ENCODE measurements at regions not wholly inside any gene's neighbourhood (a gene's known extent, or its start where the extent isn't known, plus 50 kb on each side); places are given as distances from the start of the nearest gene placed in this dataset.

DNA sequence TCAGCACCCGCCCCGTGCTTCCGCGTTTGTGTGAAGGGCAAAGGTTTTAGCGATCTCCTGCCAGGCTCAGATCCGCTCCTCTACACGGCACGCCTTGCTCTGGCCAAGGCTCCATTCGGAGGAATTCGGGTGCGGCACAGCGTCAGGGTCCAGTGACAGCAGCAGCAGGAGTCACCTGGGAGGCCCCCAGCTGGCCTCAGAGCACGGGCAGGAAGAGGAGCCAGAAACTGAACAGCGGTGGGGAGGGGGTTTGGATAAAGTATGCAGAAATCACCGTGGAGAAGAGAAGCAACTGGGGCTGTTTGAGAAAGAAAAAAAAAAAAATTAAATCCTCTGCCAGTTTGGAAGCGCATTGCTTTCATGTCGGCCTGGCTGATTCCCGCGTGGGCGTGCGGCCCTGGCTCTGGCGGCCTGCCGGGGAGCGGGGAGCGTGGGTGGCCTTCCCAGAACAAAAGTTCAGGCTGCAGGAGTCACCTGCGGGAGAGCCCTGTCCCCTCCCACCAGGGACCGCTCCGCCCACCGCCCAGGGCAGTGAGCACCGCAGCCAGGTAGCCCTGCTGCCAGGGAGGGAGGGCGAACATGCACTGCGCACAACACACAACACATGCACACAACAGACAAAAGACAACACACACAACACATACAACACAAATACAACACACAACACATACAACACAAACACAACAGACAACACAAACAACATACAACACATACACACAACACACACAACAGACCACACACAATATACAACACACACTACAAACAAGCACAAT lies 107.6 kb downstream of the ETS2 start:
- DNase-seq (ENCODE audit: low read depth, low spot score), result no peak
- CTCF ChIA-PET, result no interaction called here
- Histone ChIP-seq H3K27ac (ENCODE audit: low read length) (no peak overlapping the region), H3K4me1 (ENCODE audit: control insufficient read depth, insufficient read depth, low read length) (no peaks in the 10 kb centered on the region), H3K4me3 (ENCODE audit: low read depth in 2 of 2, low read length in 2 of 2) (peak overlapping the region; percentile 15 to 38; a peak in 2 of 4 replicates), H3K9me3 (ENCODE audit: control insufficient read depth, insufficient read depth, low read depth, low read length) (no peaks in the 10 kb centered on the region), H3K36me3 (ENCODE audit: control insufficient read depth, insufficient read depth, low read length) (no peaks in the 10 kb centered on the region), H3K27me3 (ENCODE audit: control insufficient read depth, insufficient read depth, low read length) (no peaks in the 10 kb centered on the region)
- BruUV-seq (replicated peaks), result no TSS peak
- TF ChIP-seq POLR2AphosphoS5 (IDR thresholded peaks at IDR 0.05; ENCODE audit: low read depth, low read length), result no peak
- no peak for TF ChIP-seq SIN3A (IDR thresholded peaks at IDR 0.05; ENCODE audit: borderline replicate concordance, insufficient read depth, low read depth, low read length)
- POLR2A ChIA-PET, result no interaction called here
- intact Hi-C loops (cut with micrococcal nuclease; ENCODE audit: unreplicated experiment) (no loop called here), in situ Hi-C loops (cut with HindIII; ENCODE audit: low pct_unique_long_range_greater_than_20kb, low sequenced_read_pairs) (no loop called here)
- ATAC-seq, result peak; percentile 79

DNA sequence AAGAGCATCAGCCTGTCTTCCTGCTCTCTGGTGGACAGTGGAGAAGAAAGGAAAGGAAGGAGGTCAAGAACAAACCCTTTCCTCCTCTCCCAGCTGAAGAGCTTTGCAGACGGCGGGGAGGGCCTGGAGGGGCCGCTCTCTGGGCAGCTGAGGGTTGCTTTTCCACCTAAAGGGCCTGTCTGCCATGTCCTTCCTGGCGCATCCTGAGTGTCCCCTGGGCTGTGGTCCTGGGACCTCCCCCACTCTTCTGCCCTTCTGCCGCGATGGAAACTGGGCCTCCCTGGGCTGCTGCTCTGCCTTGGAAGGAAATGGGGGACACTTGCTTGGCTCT lies 107.0 kb downstream of the ETS2 start:
- Histone ChIP-seq H3K4me3 (ENCODE audit: low read depth in 2 of 2, low read length in 2 of 2) (peak overlapping the region; percentile 15 to 38; a peak in 1 of 4 replicates), H3K27me3 (ENCODE audit: control insufficient read depth, insufficient read depth, low read length) (no peaks in the 10 kb centered on the region), H3K9me3 (ENCODE audit: control insufficient read depth, insufficient read depth, low read depth, low read length) (no peaks in the 10 kb centered on the region), H3K27ac (ENCODE audit: low read length) (no peak overlapping the region), H3K4me1 (ENCODE audit: control insufficient read depth, insufficient read depth, low read length) (no peaks in the 10 kb centered on the region), H3K36me3 (ENCODE audit: control insufficient read depth, insufficient read depth, low read length) (no peaks in the 10 kb centered on the region)
- ATAC-seq, result peak; percentile 56
- TF ChIP-seq, protein P1, sequence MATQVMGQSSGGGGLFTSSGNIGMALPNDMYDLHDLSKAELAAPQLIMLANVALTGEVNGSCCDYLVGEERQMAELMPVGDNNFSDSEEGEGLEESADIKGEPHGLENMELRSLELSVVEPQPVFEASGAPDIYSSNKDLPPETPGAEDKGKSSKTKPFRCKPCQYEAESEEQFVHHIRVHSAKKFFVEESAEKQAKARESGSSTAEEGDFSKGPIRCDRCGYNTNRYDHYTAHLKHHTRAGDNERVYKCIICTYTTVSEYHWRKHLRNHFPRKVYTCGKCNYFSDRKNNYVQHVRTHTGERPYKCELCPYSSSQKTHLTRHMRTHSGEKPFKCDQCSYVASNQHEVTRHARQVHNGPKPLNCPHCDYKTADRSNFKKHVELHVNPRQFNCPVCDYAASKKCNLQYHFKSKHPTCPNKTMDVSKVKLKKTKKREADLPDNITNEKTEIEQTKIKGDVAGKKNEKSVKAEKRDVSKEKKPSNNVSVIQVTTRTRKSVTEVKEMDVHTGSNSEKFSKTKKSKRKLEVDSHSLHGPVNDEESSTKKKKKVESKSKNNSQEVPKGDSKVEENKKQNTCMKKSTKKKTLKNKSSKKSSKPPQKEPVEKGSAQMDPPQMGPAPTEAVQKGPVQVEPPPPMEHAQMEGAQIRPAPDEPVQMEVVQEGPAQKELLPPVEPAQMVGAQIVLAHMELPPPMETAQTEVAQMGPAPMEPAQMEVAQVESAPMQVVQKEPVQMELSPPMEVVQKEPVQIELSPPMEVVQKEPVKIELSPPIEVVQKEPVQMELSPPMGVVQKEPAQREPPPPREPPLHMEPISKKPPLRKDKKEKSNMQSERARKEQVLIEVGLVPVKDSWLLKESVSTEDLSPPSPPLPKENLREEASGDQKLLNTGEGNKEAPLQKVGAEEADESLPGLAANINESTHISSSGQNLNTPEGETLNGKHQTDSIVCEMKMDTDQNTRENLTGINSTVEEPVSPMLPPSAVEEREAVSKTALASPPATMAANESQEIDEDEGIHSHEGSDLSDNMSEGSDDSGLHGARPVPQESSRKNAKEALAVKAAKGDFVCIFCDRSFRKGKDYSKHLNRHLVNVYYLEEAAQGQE (IDR thresholded peaks at IDR 0.05; ENCODE audit: insufficient read depth in 1 of 2, low read depth in 2 of 2, low read length in 1 of 2), result no peak
- in situ Hi-C loops (cut with HindIII; ENCODE audit: low pct_unique_long_range_greater_than_20kb, low sequenced_read_pairs) (no loop called here), intact Hi-C loops (cut with micrococcal nuclease; ENCODE audit: unreplicated experiment) (no loop called here)
- no TSS peak for BruUV-seq (replicated peaks)
- DNase-seq (ENCODE audit: low read depth, low spot score), result no peak
- ChIA-PET CTCF (no interaction called here), POLR2A (no interaction called here)

DNA sequence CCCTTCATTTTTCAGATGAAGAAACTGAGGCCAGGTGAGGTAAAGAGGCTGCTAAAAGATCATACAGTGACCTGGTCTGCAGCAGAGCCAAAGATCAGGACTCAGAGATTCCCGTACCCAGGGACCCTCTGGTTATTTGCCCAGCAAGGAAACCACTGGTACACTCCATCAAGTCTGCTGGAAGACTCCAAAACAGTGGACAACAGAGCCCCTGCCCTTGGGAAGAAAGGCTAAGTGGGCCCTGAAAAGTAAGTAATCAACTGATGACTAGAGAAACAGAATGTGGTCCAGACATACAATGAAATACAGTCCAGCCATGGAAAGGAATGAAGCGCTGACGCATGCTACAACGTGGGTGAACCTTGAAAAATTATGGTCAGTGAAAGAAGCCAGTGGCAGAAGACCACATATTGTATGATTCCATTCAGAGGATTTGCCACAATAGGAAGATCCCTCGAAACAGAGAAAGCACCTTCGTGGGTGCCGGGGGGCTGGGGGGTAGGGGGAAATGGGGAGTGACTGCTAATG lies 106.4 kb downstream of the ETS2 start:
- ATAC-seq, result no peak
- POLR2A ChIA-PET, result no interaction called here
- no peaks in the 10 kb centered on the region for H3K36me3 ChIP-seq (ENCODE audit: control insufficient read depth, insufficient read depth, low read length)
- no peaks in the 10 kb centered on the region for H3K27me3 ChIP-seq (ENCODE audit: control insufficient read depth, insufficient read depth, low read length)
- no peak for DNase-seq (ENCODE audit: low read depth, low spot score)
- H3K4me1 ChIP-seq (ENCODE audit: control insufficient read depth, insufficient read depth, low read length), result no peaks in the 10 kb centered on the region
- intact Hi-C loops (cut with micrococcal nuclease; ENCODE audit: unreplicated experiment) (no loop called here), in situ Hi-C loops (cut with HindIII; ENCODE audit: low pct_unique_long_range_greater_than_20kb, low sequenced_read_pairs) (no loop called here)
- TF ChIP-seq POLR2AphosphoS5 (IDR thresholded peaks at IDR 0.05; ENCODE audit: low read depth, low read length) (no peak), SIN3A (IDR thresholded peaks at IDR 0.05; ENCODE audit: borderline replicate concordance, insufficient read depth, low read depth, low read length) (no peak)
- TF ChIP-seq, protein P1 (IDR thresholded peaks at IDR 0.05; ENCODE audit: insufficient read depth in 1 of 2, low read depth in 2 of 2, low read length in 1 of 2), result no peak
- BruUV-seq (replicated peaks), result no TSS peak
- H3K27ac ChIP-seq (ENCODE audit: low read length), result no peak overlapping the region
- H3K4me3 ChIP-seq (ENCODE audit: low read depth in 2 of 2, low read length in 2 of 2), result no peak overlapping the region
- H3K9me3 ChIP-seq (ENCODE audit: control insufficient read depth, insufficient read depth, low read depth, low read length), result no peaks in the 10 kb centered on the region
- CTCF ChIA-PET, result no interaction called here
